ENCODE measurements at regions not wholly inside any gene's neighbourhood (a gene's known extent, or its start where the extent isn't known, plus 50 kb on each side); places are given as distances from the start of the nearest gene placed in this dataset.

DNA sequence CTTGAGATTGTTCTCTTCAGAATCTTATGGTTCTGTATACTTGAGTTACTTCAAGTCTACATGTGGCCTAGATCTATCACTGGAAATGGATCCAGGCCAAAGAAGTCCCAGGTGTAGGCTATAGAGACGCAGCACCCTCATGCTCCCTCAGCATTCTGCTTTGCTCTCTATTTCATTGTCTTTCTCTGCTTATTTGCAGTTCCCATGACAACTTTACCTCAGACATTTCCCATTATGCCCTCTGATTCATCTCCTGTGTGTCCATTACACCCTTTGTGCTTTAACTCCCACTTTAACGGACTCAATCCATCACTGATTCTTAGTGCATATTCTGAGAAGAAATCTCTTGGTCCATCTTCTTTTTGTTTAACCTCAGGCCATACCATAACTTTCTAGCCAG lies 236.9 kb upstream of the NRIP1 start:
- H3K23ac ChIP-seq (ENCODE audit: insufficient read length, low read depth, low read length) = no peak overlapping the region
- no peaks in the 10 kb centered on the region; the same call in 1 of the 2 replicates for H3K27me3 ChIP-seq (ENCODE audit: insufficient read depth, low read length)
- H3K23me2 ChIP-seq (ENCODE audit: insufficient read length, low read depth, low read length, poor library complexity, severe bottlenecking) = no peaks in the 10 kb centered on the region
- no peak overlapping the region for H2AK5ac ChIP-seq (ENCODE audit: insufficient read length, low read length)
- TF ChIP-seq, protein P1, sequence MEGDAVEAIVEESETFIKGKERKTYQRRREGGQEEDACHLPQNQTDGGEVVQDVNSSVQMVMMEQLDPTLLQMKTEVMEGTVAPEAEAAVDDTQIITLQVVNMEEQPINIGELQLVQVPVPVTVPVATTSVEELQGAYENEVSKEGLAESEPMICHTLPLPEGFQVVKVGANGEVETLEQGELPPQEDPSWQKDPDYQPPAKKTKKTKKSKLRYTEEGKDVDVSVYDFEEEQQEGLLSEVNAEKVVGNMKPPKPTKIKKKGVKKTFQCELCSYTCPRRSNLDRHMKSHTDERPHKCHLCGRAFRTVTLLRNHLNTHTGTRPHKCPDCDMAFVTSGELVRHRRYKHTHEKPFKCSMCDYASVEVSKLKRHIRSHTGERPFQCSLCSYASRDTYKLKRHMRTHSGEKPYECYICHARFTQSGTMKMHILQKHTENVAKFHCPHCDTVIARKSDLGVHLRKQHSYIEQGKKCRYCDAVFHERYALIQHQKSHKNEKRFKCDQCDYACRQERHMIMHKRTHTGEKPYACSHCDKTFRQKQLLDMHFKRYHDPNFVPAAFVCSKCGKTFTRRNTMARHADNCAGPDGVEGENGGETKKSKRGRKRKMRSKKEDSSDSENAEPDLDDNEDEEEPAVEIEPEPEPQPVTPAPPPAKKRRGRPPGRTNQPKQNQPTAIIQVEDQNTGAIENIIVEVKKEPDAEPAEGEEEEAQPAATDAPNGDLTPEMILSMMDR (conservative IDR thresholded peaks at IDR 0.05) = no peak
- H2BK15ac ChIP-seq (ENCODE audit: low read depth, low read length) = no peak overlapping the region
- no peak overlapping the region for H3K4me3 Mint-ChIP-seq
- no peak overlapping the region for H4K91ac ChIP-seq (ENCODE audit: insufficient read length, low read depth, low read length)
- H3K18ac ChIP-seq (ENCODE audit: insufficient read length, low read depth, low read length) = no peak overlapping the region
- H3K4me1 Mint-ChIP-seq = peaks cover 8 to 10% of the 10 kb centered on the region in 2 experiments
- H4K5ac ChIP-seq (ENCODE audit: insufficient read length, low read depth, low read length) = no peak overlapping the region
- no peak overlapping the region for H2BK120ac ChIP-seq (ENCODE audit: low read depth, low read length, poor library complexity, severe bottlenecking)
- H3K4ac ChIP-seq (ENCODE audit: low read depth, low read length) = no peak overlapping the region
- no peaks in the 10 kb centered on the region for H3K79me1 ChIP-seq (ENCODE audit: insufficient read depth, low read depth, low read length, poor library complexity, severe bottlenecking)
- peaks cover 7% of the 10 kb centered on the region for H3K9me3 ChIP-seq (ENCODE audit: control insufficient read depth, low read depth, low read length)
- H2BK12ac ChIP-seq (ENCODE audit: insufficient read length, low read depth, low read length) = no peak overlapping the region
- H3K79me2 ChIP-seq (ENCODE audit: insufficient read depth, low read length) = no peaks in the 10 kb centered on the region
- no peak overlapping the region for H3K27ac Mint-ChIP-seq
- no peak overlapping the region for H2BK20ac ChIP-seq (ENCODE audit: low read depth, low read length, poor library complexity, severe bottlenecking)
- H2AFZ ChIP-seq (ENCODE audit: low read length) = no peak overlapping the region
- H3K9ac ChIP-seq (ENCODE audit: extremely low read depth, insufficient read length, low read length) = no peak overlapping the region
- H4K8ac ChIP-seq (replicated peaks; ENCODE audit: insufficient read length, low read depth, low read length) = no peak overlapping the region
- H3K27me3 Mint-ChIP-seq (ENCODE audit: low read depth) = no peaks in the 10 kb centered on the region
- no peak overlapping the region for H3K14ac ChIP-seq (ENCODE audit: insufficient read depth, low read length)
- no peak for DNase-seq
- H4K20me1 ChIP-seq (ENCODE audit: control insufficient read depth, insufficient read depth, insufficient read length) = no peaks in the 10 kb centered on the region
- H3K4me1 ChIP-seq (ENCODE audit: insufficient read depth, low read length) = peaks cover 2% of the 10 kb centered on the region; the same call in 1 of the 2 replicates
- H3K4me2 ChIP-seq (ENCODE audit: insufficient read depth, insufficient read length, low read length) = no peak overlapping the region
- no peak overlapping the region for H3K56ac ChIP-seq (ENCODE audit: insufficient read length, low read depth, low read length)
- no peak overlapping the region for H3K27ac ChIP-seq (ENCODE audit: insufficient read length, low read depth, low read length)
- peaks cover 21 to 22% of the 10 kb centered on the region in 2 experiments for H3K9me3 Mint-ChIP-seq
- no peak overlapping the region for H2BK5ac ChIP-seq (ENCODE audit: insufficient read length, low read length)
- no CpG with 5 or more reads among the region's 2 CpGs for WGBS (ENCODE audit: extremely low coverage, insufficient read length, low lambda C conversion rate)
- H3T11ph ChIP-seq (ENCODE audit: low read length) = no peak overlapping the region
- peaks cover 12 to 25% (median 14%) of the 10 kb centered on the region in 3 experiments; a peak in 5 of 7 replicates for H3K36me3 Mint-ChIP-seq (ENCODE audit: insufficient read depth in 1 of 3, low read depth in 3 of 3)
